WERI-Rb-1 (cell line): ENCODE measurements at regions not wholly inside any gene's neighbourhood (a gene's known extent, or its start where the extent isn't known, plus 50 kb on each side); places are given as distances from the start of the nearest gene placed in this dataset.

ENCODE experiments used
- DNase-seq: peaks from one replicate; pipeline ENCODE4 v3.0.0-alpha.2; 2020
- H3K27ac ChIP-seq: fragments of 250-450 bp; sonication (Bioruptor Pico); 2 replicates; pipeline ENCODE4 v1.5.1; 2020; ENCODE audit warnings: mild to moderate bottlenecking, moderate library complexity
- H3K27me3 ChIP-seq: fragments of 250-450 bp; sonication (Bioruptor Pico); 2 replicates; pipeline ENCODE4 v1.5.1; 2021; ENCODE audit warnings: mild to moderate bottlenecking, low read depth, moderate library complexity; ENCODE audit not compliant: insufficient read depth, severe bottlenecking
- H3K36me3 ChIP-seq: fragments of 250-450 bp; sonication (Bioruptor Pico); 2 replicates; pipeline ENCODE4 v1.5.1; 2020; ENCODE audit warnings: mild to moderate bottlenecking, moderate library complexity
- H3K4me3 ChIP-seq: 2 replicates; pipeline ENCODE4 v1.5.1; 2011; ENCODE audit warnings: low read depth, mild to moderate bottlenecking, control low read depth, low read length
- H3K9me3 ChIP-seq: fragments of 250-450 bp; sonication (Bioruptor Pico); 2 replicates; pipeline ENCODE4 v1.5.1; 2021; ENCODE audit warnings: mild to moderate bottlenecking, moderate library complexity; ENCODE audit not compliant: severe bottlenecking
- TF ChIP-seq, protein P1 (sequence below): IDR thresholded peaks from 2 replicates; pipeline ENCODE4 v1.5.1; 2011; ENCODE audit warnings: low read depth, mild to moderate bottlenecking, control low read depth, inconsistent platforms, low read length

DNA sequence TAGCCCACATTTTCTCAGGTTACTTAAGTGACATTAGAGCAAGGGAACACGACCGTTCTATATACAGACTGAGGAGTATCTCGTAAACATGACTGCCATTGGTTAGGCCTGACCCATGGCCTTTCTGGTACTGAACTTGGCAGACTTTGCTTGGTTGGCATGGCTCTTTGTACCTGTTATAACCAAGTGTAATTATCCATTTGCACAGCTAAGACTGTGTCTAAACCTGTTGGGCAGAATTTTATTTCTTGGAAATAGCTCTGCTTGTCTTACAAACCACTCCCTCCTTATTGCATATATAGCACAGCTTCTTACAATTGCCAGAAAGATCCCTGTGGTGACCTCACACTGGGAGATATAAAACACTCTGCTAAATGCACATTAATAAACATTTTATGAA lies 106.9 kb downstream of the P2RY1 start:
- no peak overlapping the region for H3K27ac ChIP-seq
- H3K9me3 ChIP-seq = no peaks in the 10 kb centered on the region
- DNase-seq = no peak
- no peak overlapping the region for H3K4me3 ChIP-seq
- no peaks in the 10 kb centered on the region for H3K36me3 ChIP-seq
- TF ChIP-seq, protein P1, sequence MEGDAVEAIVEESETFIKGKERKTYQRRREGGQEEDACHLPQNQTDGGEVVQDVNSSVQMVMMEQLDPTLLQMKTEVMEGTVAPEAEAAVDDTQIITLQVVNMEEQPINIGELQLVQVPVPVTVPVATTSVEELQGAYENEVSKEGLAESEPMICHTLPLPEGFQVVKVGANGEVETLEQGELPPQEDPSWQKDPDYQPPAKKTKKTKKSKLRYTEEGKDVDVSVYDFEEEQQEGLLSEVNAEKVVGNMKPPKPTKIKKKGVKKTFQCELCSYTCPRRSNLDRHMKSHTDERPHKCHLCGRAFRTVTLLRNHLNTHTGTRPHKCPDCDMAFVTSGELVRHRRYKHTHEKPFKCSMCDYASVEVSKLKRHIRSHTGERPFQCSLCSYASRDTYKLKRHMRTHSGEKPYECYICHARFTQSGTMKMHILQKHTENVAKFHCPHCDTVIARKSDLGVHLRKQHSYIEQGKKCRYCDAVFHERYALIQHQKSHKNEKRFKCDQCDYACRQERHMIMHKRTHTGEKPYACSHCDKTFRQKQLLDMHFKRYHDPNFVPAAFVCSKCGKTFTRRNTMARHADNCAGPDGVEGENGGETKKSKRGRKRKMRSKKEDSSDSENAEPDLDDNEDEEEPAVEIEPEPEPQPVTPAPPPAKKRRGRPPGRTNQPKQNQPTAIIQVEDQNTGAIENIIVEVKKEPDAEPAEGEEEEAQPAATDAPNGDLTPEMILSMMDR = no peak
- no peaks in the 10 kb centered on the region for H3K27me3 ChIP-seq

DNA sequence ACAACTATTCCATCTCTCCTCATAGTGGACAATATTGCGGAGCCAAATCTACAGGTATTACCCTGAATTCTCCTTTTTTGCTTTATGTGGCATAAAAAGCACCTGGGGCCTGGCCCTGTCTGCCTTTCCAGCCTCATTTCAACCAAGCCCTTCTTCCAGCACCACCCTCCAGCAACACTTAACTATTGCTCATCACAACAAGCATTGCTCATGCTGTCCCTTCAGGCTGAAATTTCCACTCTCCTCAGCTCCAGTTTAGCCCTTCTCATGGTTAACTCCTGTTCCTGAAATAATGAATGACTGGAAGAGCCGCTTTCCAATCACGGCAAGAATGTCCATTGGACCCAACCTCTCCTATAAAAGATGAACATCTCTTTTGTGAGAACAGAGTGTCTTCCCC lies 107.4 kb downstream of the P2RY1 start:
- TF ChIP-seq, protein P1 = no peak
- Histone ChIP-seq H3K27me3 (no peaks in the 10 kb centered on the region), H3K27ac (no peak overlapping the region), H3K36me3 (no peaks in the 10 kb centered on the region), H3K4me3 (no peak overlapping the region), H3K9me3 (no peaks in the 10 kb centered on the region)
- DNase-seq = no peak

DNA sequence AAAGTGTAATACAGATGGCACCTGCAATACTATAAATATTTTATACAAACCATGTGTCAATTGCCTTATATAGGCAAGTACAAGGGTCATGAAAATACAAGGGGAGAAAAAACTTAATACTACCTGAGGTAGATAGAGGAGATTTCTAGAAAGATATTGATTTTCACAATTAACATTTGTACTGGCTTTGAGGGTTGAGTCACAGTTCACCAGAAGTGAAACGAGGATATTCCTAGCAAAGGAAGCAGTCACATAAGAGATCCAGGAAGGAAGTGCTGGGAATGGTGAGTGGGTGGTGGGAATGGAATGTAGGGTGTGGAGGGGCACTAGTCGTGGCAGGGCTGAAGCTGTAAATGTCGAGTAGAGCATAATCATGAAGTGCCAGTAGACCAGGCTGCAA lies 108.7 kb downstream of the P2RY1 start:
- no peaks in the 10 kb centered on the region for H3K9me3 ChIP-seq
- no peak overlapping the region for H3K27ac ChIP-seq
- H3K4me3 ChIP-seq = no peak overlapping the region
- TF ChIP-seq, protein P1 = no peak
- no peak for DNase-seq
- no peaks in the 10 kb centered on the region for H3K36me3 ChIP-seq
- no peaks in the 10 kb centered on the region for H3K27me3 ChIP-seq

DNA sequence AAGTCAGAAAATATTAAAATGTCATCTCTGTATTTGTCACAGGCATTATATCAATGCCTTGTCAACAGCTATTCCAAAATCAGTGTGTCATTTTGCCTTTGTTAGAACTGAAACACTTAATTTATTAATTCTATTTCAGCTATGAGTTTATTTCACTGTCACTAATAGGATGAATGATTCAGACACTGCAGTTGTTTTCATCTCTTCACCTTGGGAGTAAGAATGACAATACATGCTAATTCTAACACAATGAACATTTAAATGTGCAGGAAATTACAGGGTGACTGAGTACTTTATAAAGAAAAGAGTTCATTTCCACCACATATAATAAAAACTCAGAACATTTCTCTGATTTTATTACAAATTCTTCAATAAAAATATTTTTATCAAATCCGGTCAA lies 109.7 kb downstream of the P2RY1 start:
- TF ChIP-seq, protein P1 = no peak
- H3K4me3 ChIP-seq = no peak overlapping the region
- no peaks in the 10 kb centered on the region for H3K36me3 ChIP-seq
- H3K27ac ChIP-seq = no peak overlapping the region
- H3K9me3 ChIP-seq = no peaks in the 10 kb centered on the region
- no peak for DNase-seq
- H3K27me3 ChIP-seq = no peaks in the 10 kb centered on the region

DNA sequence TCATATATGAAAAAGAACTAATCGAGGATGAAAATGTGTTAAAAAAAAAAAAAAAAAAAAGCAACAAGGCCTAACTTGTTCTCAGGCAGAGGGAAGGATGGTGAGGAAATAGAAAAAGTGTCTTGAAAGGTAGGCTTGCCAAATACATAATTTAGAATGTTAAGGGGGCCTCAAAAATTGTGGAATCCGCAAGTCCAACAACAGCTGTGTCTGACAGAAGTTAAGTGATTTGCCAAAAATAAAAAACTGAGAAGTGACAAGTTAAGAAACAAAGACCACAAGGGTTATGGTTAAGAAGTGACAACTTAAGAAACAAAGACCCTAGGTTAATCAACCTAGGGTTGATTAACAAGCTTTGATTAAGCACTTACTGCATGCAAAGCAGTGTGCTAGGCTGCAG lies 110.6 kb downstream of the P2RY1 start:
- no peaks in the 10 kb centered on the region for H3K9me3 ChIP-seq
- no peak overlapping the region for H3K27ac ChIP-seq
- TF ChIP-seq, protein P1 = no peak
- H3K36me3 ChIP-seq = no peaks in the 10 kb centered on the region
- H3K4me3 ChIP-seq = no peak overlapping the region
- no peak for DNase-seq
- H3K27me3 ChIP-seq = no peaks in the 10 kb centered on the region

DNA sequence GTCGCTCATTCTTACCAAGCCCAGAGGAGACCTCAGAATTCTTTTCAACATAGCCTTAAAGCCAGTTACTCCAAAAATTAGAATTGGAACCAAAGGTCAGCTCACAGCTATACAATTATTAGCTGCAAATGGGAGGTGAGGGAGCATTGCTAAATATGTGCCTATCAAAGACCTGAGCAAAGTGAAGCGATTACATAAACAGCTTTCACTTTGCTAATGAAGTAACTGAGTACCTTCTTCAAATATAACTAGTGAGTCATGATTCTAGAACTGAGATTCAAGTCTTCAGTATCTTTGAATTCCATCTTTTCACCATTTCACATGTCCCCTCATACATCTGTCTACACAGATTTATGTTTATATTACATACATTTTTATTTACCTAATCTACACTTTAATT lies 122.6 kb downstream of the P2RY1 start:
- no peaks in the 10 kb centered on the region for H3K9me3 ChIP-seq
- TF ChIP-seq, protein P1 = no peak
- H3K27ac ChIP-seq = no peak overlapping the region
- DNase-seq = no peak
- no peak overlapping the region for H3K4me3 ChIP-seq
- no peaks in the 10 kb centered on the region for H3K36me3 ChIP-seq
- H3K27me3 ChIP-seq = no peaks in the 10 kb centered on the region
